Activated naive CD4-positive, alpha-beta T cell treated with anti-CD3 and anti-CD28 coated beads, Interleukin-2, amount 50 U/mL, for 72 hours (primary cell): ENCODE measurements at regions not wholly inside any gene's neighbourhood (a gene's known extent, or its start where the extent isn't known, plus 50 kb on each side); places are given as distances from the start of the nearest gene placed in this dataset.
A peak's percentile ranks its signal among the peaks of the same experiment; 100 is the strongest.
"Not testable (repeated sequence)": the region's sequence is repeated elsewhere in the genome, so short reads cannot be mapped to it uniquely, and the experiment has no call there.

Experiments
- ATAC-seq, 2 donors: fragments of 150-1000 bp; cut with Tn5 transposase; 2 replicates each; pipeline ENCODE4 v1.10.0; 2021; ENCODE audit warnings: mild to moderate bottlenecking in 2 of 2, moderate library complexity in 2 of 2
- DNase-seq, 2 donors: peaks; one replicate each; pipeline ENCODE4 v3.0.0; 2021 to 2022; ENCODE audit warnings: low spot score in 2 of 2
- H3K27ac Mint-ChIP-seq, 2 donors: one replicate each; pipeline ENCODE4 v1.8.0; 2022; ENCODE audit warnings: mild to moderate bottlenecking in 2 of 2, mixed read lengths in 2 of 2
- H3K36me3 Mint-ChIP-seq, 2 donors: one replicate each; pipeline ENCODE4 v1.8.0; 2022; ENCODE audit warnings: mixed read lengths in 2 of 2
- H3K9me3 Mint-ChIP-seq, 2 donors: one replicate each; pipeline ENCODE4 v1.8.0; 2022; ENCODE audit warnings: mixed read lengths in 2 of 2

- H3K36me3 Mint-ChIP-seq = no peaks in the 10 kb centered on the region
- H3K27ac Mint-ChIP-seq = no peak overlapping the region
- ATAC-seq = no peak
- no peaks in the 10 kb centered on the region for H3K9me3 Mint-ChIP-seq
- no peak for DNase-seq
These were observed 156.2 kb upstream of the EXOC2 start for GRCh38 chr6:849075-849506.

GRCh38 chr6:845566-845965 lies 152.6 kb upstream of the EXOC2 start:
- ATAC-seq (no peak), DNase-seq (no peak)
- H3K27ac Mint-ChIP-seq = no peak overlapping the region
- no peaks in the 10 kb centered on the region for H3K36me3 Mint-ChIP-seq
- H3K9me3 Mint-ChIP-seq = no peaks in the 10 kb centered on the region

GRCh38 chr6:845101-845500 lies 152.2 kb upstream of the EXOC2 start:
- Mint-ChIP-seq H3K36me3 (no peaks in the 10 kb centered on the region), H3K27ac (no peak overlapping the region), H3K9me3 (no peaks in the 10 kb centered on the region)
- ATAC-seq = no peak
- no peak for DNase-seq

- Mint-ChIP-seq H3K27ac (no peak overlapping the region), H3K36me3 (no peaks in the 10 kb centered on the region), H3K9me3 (no peaks in the 10 kb centered on the region)
- DNase-seq (no peak), ATAC-seq (no peak)
These were observed 149.2 kb upstream of the EXOC2 start for GRCh38 chr6:842141-842540.

GRCh38 chr6:841569-841968 lies 148.6 kb upstream of the EXOC2 start:
- H3K9me3 Mint-ChIP-seq = no peaks in the 10 kb centered on the region
- H3K27ac Mint-ChIP-seq = no peak overlapping the region
- ATAC-seq = no peak
- H3K36me3 Mint-ChIP-seq = no peaks in the 10 kb centered on the region
- no peak for DNase-seq

- DNase-seq (no peak), ATAC-seq (no peak)
- H3K27ac Mint-ChIP-seq = no peak overlapping the region
- H3K9me3 Mint-ChIP-seq = peaks cover 3 to 4% of the 10 kb centered on the region in 2 donors
- H3K36me3 Mint-ChIP-seq = no peaks in the 10 kb centered on the region
These were observed 146.3 kb upstream of the EXOC2 start for GRCh38 chr6:839201-839600.

GRCh38 chr6:837380-837779 lies 144.4 kb upstream of the EXOC2 start:
- ATAC-seq (no peak), DNase-seq (no peak)
- Mint-ChIP-seq H3K27ac (no peak overlapping the region), H3K36me3 (no peaks in the 10 kb centered on the region), H3K9me3 (peaks cover 5 to 8% of the 10 kb centered on the region in 2 donors)

GRCh38 chr6:836276-836853 lies 143.4 kb upstream of the EXOC2 start:
- peaks cover 7 to 8% of the 10 kb centered on the region in 2 donors for H3K9me3 Mint-ChIP-seq
- H3K27ac Mint-ChIP-seq = no peak overlapping the region
- ATAC-seq (no peak), DNase-seq (no peak)
- no peaks in the 10 kb centered on the region for H3K36me3 Mint-ChIP-seq

GRCh38 chr6:835476-836160 lies 142.7 kb upstream of the EXOC2 start:
- H3K9me3 Mint-ChIP-seq = peaks cover 9 to 14% of the 10 kb centered on the region in 2 donors
- no peak overlapping the region for H3K27ac Mint-ChIP-seq
- no peaks in the 10 kb centered on the region for H3K36me3 Mint-ChIP-seq
- ATAC-seq (no peak), DNase-seq (no peak)

- Mint-ChIP-seq H3K27ac (no peak overlapping the region), H3K9me3 (peaks cover 14 to 22% of the 10 kb centered on the region in 2 donors), H3K36me3 (no peaks in the 10 kb centered on the region)
- DNase-seq = no peak
- ATAC-seq = no peak
These were observed 141.9 kb upstream of the EXOC2 start for GRCh38 chr6:834866-835265.

GRCh38 chr6:834190-834589 lies 141.3 kb upstream of the EXOC2 start:
- H3K27ac Mint-ChIP-seq = no peak overlapping the region

GRCh38 chr6:832804-833203 lies 139.9 kb upstream of the EXOC2 start:
- peaks cover 14 to 23% of the 10 kb centered on the region in 2 donors for H3K9me3 Mint-ChIP-seq
- H3K36me3 Mint-ChIP-seq, H3K27ac Mint-ChIP-seq, ATAC-seq, DNase-seq: not testable (repeated sequence)

More at GRCh38 chr6:834190-834589, 141.3 kb upstream of the EXOC2 start:
- no peak for ATAC-seq
- Mint-ChIP-seq H3K9me3 (peaks cover 14 to 23% of the 10 kb centered on the region in 2 donors), H3K36me3 (no peaks in the 10 kb centered on the region)
- no peak for DNase-seq

GRCh38 chr6:830667-831327 lies 137.9 kb upstream of the EXOC2 start:
- DNase-seq (no peak), ATAC-seq (no peak)
- Mint-ChIP-seq H3K27ac (no peak overlapping the region), H3K36me3 (peaks cover 5 to 17% of the 10 kb centered on the region in 2 donors), H3K9me3 (peaks cover 18 to 28% of the 10 kb centered on the region in 2 donors)

GRCh38 chr6:829656-830055 lies 136.7 kb upstream of the EXOC2 start:
- Mint-ChIP-seq H3K27ac (no peak overlapping the region), H3K36me3 (peaks cover 5 to 25% of the 10 kb centered on the region in 2 donors), H3K9me3 (peaks cover 18 to 28% of the 10 kb centered on the region in 2 donors)
- no peak for ATAC-seq
- DNase-seq = no peak

GRCh38 chr6:827431-827830 lies 134.5 kb upstream of the EXOC2 start:
- H3K27ac Mint-ChIP-seq = no peak overlapping the region
- ATAC-seq = peak in 1 of 2 donors; percentile 50
- DNase-seq = no peak
- H3K36me3 Mint-ChIP-seq = peaks cover 5 to 25% of the 10 kb centered on the region in 2 donors
- peaks cover 10 to 23% of the 10 kb centered on the region in 2 donors for H3K9me3 Mint-ChIP-seq

- no peaks in the 10 kb centered on the region for H3K36me3 Mint-ChIP-seq
- no peaks in the 10 kb centered on the region for H3K9me3 Mint-ChIP-seq
- ATAC-seq = no peak
- no peak for DNase-seq
- H3K27ac Mint-ChIP-seq = no peak overlapping the region
These were observed 126.2 kb upstream of the EXOC2 start for GRCh38 chr6:819122-819521.

- Mint-ChIP-seq H3K27ac (peak overlapping the region; percentile 75 to 89), H3K36me3 (no peaks in the 10 kb centered on the region), H3K9me3 (no peaks in the 10 kb centered on the region)
- ATAC-seq (peak; percentile 68 to 77), DNase-seq (no peak)
These were observed 125.3 kb upstream of the EXOC2 start for GRCh38 chr6:818196-818595.
